NT2/D1 (cell line): ENCODE measurements at regions not wholly inside any gene's neighbourhood (a gene's known extent, or its start where the extent isn't known, plus 50 kb on each side); places are given as distances from the start of the nearest gene placed in this dataset.

Experiments
- DNase-seq: peaks from one replicate; pipeline ENCODE4 v3.0.0-alpha.2; 2011; ENCODE audit warnings: low read depth, low spot score
- H3K27me3 ChIP-seq: 2 replicates; pipeline ENCODE4 v1.6.0; 2011; ENCODE audit warnings: mild to moderate bottlenecking; ENCODE audit not compliant: insufficient read length, insufficient read depth
- H3K36me3 ChIP-seq: 2 replicates; pipeline ENCODE4 v1.6.1; 2011; ENCODE audit warnings: mild to moderate bottlenecking, low read length, mixed read lengths; ENCODE audit not compliant: insufficient read depth, insufficient read length
- H3K4me1 ChIP-seq: 2 replicates; pipeline ENCODE4 v1.5.1; 2011; ENCODE audit not compliant: insufficient read depth, insufficient read length
- H3K4me3 ChIP-seq: 2 replicates; pipeline ENCODE4 v1.5.1; 2011; ENCODE audit warnings: low read depth; ENCODE audit not compliant: insufficient read length
- H3K9ac ChIP-seq: 2 replicates; pipeline ENCODE4 v1.6.0; 2011; ENCODE audit warnings: low read depth; ENCODE audit not compliant: insufficient read length
- H3K9me3 ChIP-seq: 2 replicates; pipeline ENCODE4 v1.5.1; 2011; ENCODE audit warnings: mild to moderate bottlenecking, low read length; ENCODE audit not compliant: insufficient read depth
- SUZ12 ChIP-seq: IDR thresholded peaks from 2 replicates; pipeline ENCODE4 v1.6.1; 2011; ENCODE audit not compliant: insufficient read length, insufficient read depth; ENCODE audit errors: extremely low read depth
- YY1 ChIP-seq: IDR thresholded peaks from 2 replicates; pipeline ENCODE4 v1.6.1; 2011; ENCODE audit not compliant: insufficient read length, insufficient read depth
- ZNF274 ChIP-seq: IDR thresholded peaks from 2 replicates; pipeline ENCODE4 v1.6.1; 2011; ENCODE audit warnings: mild to moderate bottlenecking, low read depth, low read length

GRCh38 chr20:43842126-43843020 is 72.3 kb upstream of the TOX2 start:
- TF ChIP-seq SUZ12 (no peak), YY1 (no peak), ZNF274 (no peak)

GRCh38 chr20:43840382-43841070 is 74.1 kb upstream of the TOX2 start:
- DNase-seq: peak; percentile 32
- Histone ChIP-seq H3K27me3 (no peaks in the 10 kb centered on the region), H3K9me3 (no peaks in the 10 kb centered on the region), H3K9ac (no peak overlapping the region), H3K4me3 (no peak overlapping the region), H3K4me1 (peaks cover 9% of the 10 kb centered on the region), H3K36me3 (no peaks in the 10 kb centered on the region)
- no peak for TF ChIP-seq SUZ12
- TF ChIP-seq ZNF274: no peak
- no peak for TF ChIP-seq YY1

More at GRCh38 chr20:43842126-43843020, 72.3 kb upstream of the TOX2 start:
- Histone ChIP-seq H3K4me1 (peaks cover 9% of the 10 kb centered on the region), H3K27me3 (no peaks in the 10 kb centered on the region), H3K9ac (no peak overlapping the region), H3K4me3 (no peak overlapping the region), H3K9me3 (no peaks in the 10 kb centered on the region), H3K36me3 (no peaks in the 10 kb centered on the region)
- DNase-seq: no peak

DNA sequence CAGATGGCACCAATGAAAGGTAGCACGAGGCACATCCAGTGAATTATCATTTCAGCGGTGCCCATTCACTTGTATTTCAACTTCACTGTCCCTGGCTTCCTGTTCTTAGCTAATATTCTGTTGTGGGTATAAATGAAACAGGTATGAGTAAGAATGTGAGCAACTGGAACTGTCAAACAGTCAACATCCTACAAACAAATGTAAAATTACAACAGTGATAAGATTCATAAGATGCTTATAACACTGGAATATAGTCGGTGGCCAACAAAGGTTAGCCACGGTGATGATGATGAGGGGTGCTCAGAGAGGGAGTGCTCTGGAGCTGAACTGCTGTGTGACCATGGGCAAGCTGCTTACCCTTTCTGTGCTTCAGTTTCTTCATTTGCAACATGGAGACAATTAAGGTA is 74.9 kb upstream of the TOX2 start:
- no peak for DNase-seq
- no peaks in the 10 kb centered on the region for H3K27me3 ChIP-seq
- no peaks in the 10 kb centered on the region for H3K36me3 ChIP-seq
- peaks cover 9% of the 10 kb centered on the region for H3K4me1 ChIP-seq
- H3K4me3 ChIP-seq: no peak overlapping the region
- H3K9me3 ChIP-seq: no peaks in the 10 kb centered on the region
- H3K9ac ChIP-seq: no peak overlapping the region
- no peak for TF ChIP-seq ZNF274
- TF ChIP-seq SUZ12: no peak

DNA sequence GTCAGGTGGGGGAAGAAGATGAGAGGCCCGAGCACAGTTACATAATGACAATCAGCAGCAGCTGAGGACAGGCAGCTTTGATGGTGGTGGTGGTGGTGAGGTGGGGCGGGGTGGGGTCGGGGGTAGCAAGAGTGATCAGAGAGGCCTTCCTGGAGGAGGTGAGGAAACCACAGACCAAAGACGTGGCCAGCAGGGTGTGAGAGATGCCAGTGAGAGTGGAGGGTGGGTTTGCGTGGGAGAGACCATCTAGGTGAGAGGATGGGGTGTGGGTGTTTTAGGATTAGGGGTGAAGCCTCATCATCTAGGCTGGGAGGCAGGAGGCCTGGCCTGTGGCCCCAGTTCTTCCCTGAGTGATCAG is 76.0 kb upstream of the TOX2 start:
- Histone ChIP-seq H3K4me1 (peaks cover 9% of the 10 kb centered on the region), H3K36me3 (no peaks in the 10 kb centered on the region), H3K9ac (no peak overlapping the region), H3K9me3 (no peaks in the 10 kb centered on the region), H3K27me3 (no peaks in the 10 kb centered on the region), H3K4me3 (no peak overlapping the region)
- TF ChIP-seq SUZ12 (no peak), YY1 (no peak), ZNF274 (no peak)
- DNase-seq: no peak

DNA sequence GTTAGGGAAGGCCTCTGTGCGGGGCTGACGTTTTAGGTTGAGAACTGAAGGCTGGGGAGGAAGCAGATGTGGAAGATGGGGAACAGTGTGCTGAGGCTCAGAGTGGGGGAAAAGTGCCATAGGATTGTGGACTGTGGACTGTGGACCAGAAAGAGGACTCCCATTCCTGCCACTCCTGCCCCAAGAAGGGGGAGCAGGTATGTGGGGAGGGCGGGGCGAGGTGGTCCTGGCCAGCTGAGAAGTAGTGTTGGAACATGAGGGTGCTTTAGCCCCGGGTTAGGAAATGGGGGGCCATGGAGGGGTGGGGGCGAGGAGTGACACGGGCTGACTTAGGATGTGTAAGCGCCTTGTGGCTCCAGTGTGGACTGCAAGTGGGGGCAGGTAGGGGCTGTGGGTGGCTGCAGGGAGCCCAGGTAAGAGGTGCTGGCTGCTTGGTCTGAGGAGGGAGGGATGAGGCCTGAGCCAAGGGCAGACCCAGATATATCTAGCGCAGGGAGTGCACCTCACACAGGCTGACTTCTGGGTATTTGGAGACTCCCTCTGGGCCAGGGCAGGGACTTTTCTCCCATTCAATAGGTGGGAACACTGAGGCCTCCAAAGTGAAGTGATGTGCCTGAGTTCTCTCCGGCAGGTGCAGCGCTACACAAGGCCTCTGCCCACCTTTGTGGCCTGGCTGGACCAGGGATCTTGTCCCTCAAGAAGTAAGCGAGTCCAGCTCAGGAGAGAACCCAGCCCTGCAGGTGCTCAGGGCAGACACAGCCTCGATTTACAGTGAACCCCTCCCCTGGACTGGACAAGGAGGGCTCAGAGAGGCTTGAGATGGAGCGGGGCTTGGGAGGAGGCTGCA is 76.6 kb upstream of the TOX2 start:
- no peaks in the 10 kb centered on the region for H3K9me3 ChIP-seq
- no peaks in the 10 kb centered on the region for H3K36me3 ChIP-seq
- no peaks in the 10 kb centered on the region for H3K27me3 ChIP-seq
- no peak overlapping the region for H3K9ac ChIP-seq
- no peak for DNase-seq
- H3K4me3 ChIP-seq: no peak overlapping the region
- no peak for TF ChIP-seq YY1
- TF ChIP-seq ZNF274: no peak
- no peak for TF ChIP-seq SUZ12
- peaks cover 7% of the 10 kb centered on the region for H3K4me1 ChIP-seq

- Histone ChIP-seq H3K4me1 (peaks cover 3% of the 10 kb centered on the region), H3K9ac (no peak overlapping the region), H3K36me3 (no peaks in the 10 kb centered on the region), H3K4me3 (no peak overlapping the region), H3K27me3 (no peaks in the 10 kb centered on the region), H3K9me3 (no peaks in the 10 kb centered on the region)
- no peak for DNase-seq
- TF ChIP-seq SUZ12: no peak
- TF ChIP-seq YY1: no peak
- no peak for TF ChIP-seq ZNF274
These were observed 77.9 kb upstream of the TOX2 start for GRCh38 chr20:43836790-43837189.
